ENCODE measurements at regions not wholly inside any gene's neighbourhood (a gene's known extent, or its start where the extent isn't known, plus 50 kb on each side); places are given as distances from the start of the nearest gene placed in this dataset.

GRCh38 chr4:43693876-43694275 lies 754.7 kb downstream of the KCTD8 start:
- H3K4me1 ChIP-seq, result no peaks in the 10 kb centered on the region
- peaks cover 0 to 5% (median 0%) of the 10 kb centered on the region in 4 donors for H3K9me3 ChIP-seq
- H3K27me3 ChIP-seq, result no peaks in the 10 kb centered on the region
- H3K4me3 ChIP-seq, result no peak overlapping the region
- H3K27ac ChIP-seq, result no peak overlapping the region
- 56 to 60% methylated on average over 1 of the region's 1 CpG for WGBS, 2 donors
- TF ChIP-seq CTCF (IDR thresholded peaks at IDR 0.05) (no peak), EP300 (IDR thresholded peaks at IDR 0.05) (no peak), POLR2A (IDR thresholded peaks at IDR 0.05) (no peak)
- DNase-seq (ENCODE audit: low spot score in 2 of 2), result no peak
- no peaks in the 10 kb centered on the region for H3K36me3 ChIP-seq

GRCh38 chr4:43709443-43709842 lies 739.2 kb downstream of the KCTD8 start:
- Histone ChIP-seq H3K4me1 (no peaks in the 10 kb centered on the region), H3K36me3 (no peaks in the 10 kb centered on the region), H3K27ac (no peak overlapping the region), H3K4me3 (no peak overlapping the region), H3K27me3 (no peaks in the 10 kb centered on the region), H3K9me3 (peaks cover 0 to 11% (median 0%) of the 10 kb centered on the region in 4 donors)
- no peak for DNase-seq (ENCODE audit: low spot score in 2 of 2)
- TF ChIP-seq POLR2A (IDR thresholded peaks at IDR 0.05) (no peak), EP300 (IDR thresholded peaks at IDR 0.05) (no peak), CTCF (IDR thresholded peaks at IDR 0.05) (no peak)

DNA sequence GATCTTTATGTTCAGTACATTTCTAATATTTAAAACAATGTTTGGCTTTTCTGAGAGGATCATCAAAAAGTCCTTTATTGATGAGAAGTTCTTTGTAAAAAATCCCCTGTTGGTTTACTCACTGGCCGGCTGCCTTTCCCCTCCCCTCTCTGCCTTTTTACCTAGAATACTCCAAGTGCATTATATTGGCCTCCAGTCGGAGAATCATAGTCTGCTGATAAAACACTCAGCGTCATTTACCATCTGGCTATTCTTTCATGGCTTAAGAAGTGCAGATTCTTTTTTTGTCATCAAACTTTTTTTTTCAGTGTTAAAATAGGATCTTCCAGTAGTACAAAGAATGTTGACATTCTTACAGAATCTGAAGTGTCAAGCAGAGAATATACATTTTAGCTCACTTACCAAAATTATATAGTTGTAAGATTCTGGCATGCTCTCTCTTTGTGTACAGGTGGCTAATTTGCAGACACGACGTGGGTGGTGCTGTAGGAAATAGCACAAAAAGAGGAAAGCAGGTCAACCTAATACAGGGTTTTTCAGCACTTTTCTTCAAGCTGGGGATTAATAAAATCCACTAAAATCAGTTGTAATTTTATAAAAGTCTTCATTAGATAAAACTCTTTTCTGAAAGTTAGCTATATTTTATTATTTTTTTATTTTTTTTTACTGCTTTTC lies 731.8 kb downstream of the KCTD8 start:
- H3K9me3 ChIP-seq, result no peaks in the 10 kb centered on the region
- TF ChIP-seq POLR2A (IDR thresholded peaks at IDR 0.05) (no peak), CTCF (IDR thresholded peaks at IDR 0.05) (no peak), EP300 (IDR thresholded peaks at IDR 0.05) (no peak)
- no peaks in the 10 kb centered on the region for H3K36me3 ChIP-seq
- H3K4me1 ChIP-seq, result no peaks in the 10 kb centered on the region
- DNase-seq (ENCODE audit: low spot score in 2 of 2), result no peak
- H3K27ac ChIP-seq, result no peak overlapping the region
- WGBS, 2 donors, result 54 to 68% methylated on average over 5 of the region's 5 CpGs
- no peaks in the 10 kb centered on the region for H3K27me3 ChIP-seq
- H3K4me3 ChIP-seq, result no peak overlapping the region

DNA sequence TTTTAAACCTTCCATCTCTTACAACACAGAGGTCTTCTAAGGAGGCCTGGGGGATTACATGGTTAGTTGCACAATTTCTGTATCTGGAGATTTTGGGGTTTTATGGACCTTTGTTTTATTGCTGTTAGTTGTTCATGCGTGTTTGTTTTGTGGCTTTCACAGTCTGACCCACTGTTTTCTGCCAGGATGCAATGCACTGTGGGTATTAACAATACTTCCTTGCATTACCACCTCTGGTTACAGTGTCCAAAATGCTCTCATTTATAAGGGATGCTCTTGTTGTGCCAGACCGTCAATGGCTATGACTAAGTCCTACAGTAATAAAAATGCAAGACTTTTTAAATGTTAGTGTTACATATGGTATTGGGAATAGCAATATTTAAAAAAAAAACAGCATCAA lies 730.2 kb downstream of the KCTD8 start:
- 53 to 55% methylated on average over 2 of the region's 2 CpGs for WGBS, 2 donors
- Histone ChIP-seq H3K4me3 (no peak overlapping the region), H3K36me3 (no peaks in the 10 kb centered on the region), H3K9me3 (no peaks in the 10 kb centered on the region), H3K27me3 (no peaks in the 10 kb centered on the region), H3K27ac (no peak overlapping the region), H3K4me1 (no peaks in the 10 kb centered on the region)
- no peak for DNase-seq (ENCODE audit: low spot score in 2 of 2)
- TF ChIP-seq POLR2A (IDR thresholded peaks at IDR 0.05) (no peak), CTCF (IDR thresholded peaks at IDR 0.05) (no peak), EP300 (IDR thresholded peaks at IDR 0.05) (no peak)

- H3K4me3 ChIP-seq, result no peak overlapping the region
- no peak for DNase-seq (ENCODE audit: low spot score in 2 of 2)
- no peak overlapping the region for H3K27ac ChIP-seq
- no peaks in the 10 kb centered on the region for H3K36me3 ChIP-seq
- peaks cover 0 to 11% (median 0%) of the 10 kb centered on the region in 4 donors for H3K9me3 ChIP-seq
- no peaks in the 10 kb centered on the region for H3K4me1 ChIP-seq
- H3K27me3 ChIP-seq, result no peaks in the 10 kb centered on the region
- 75 to 84% methylated on average over 9 of the region's 9 CpGs for WGBS, 2 donors
- TF ChIP-seq POLR2A (IDR thresholded peaks at IDR 0.05) (no peak), EP300 (IDR thresholded peaks at IDR 0.05) (no peak), CTCF (IDR thresholded peaks at IDR 0.05) (no peak)
These were observed 715.7 kb downstream of the KCTD8 start for GRCh38 chr4:43732829-43733426.
